NB4 (cell line): ENCODE measurements at regions not wholly inside any gene's neighbourhood (a gene's known extent, or its start where the extent isn't known, plus 50 kb on each side); places are given as distances from the start of the nearest gene placed in this dataset.

Experiments
- DNase-seq: peaks from one replicate; pipeline ENCODE4 v3.0.0; 2010; ENCODE audit warnings: low read depth
- H3K4me3 ChIP-seq: one replicate; pipeline ENCODE4 v1.5.1; 2011; ENCODE audit warnings: mild to moderate bottlenecking, low read depth, low read length, moderate library complexity
- MYC ChIP-seq: IDR thresholded peaks from 2 replicates; pipeline ENCODE4 v1.6.1; 2011; ENCODE audit warnings: low read depth, low read length
- POLR2A ChIP-seq: IDR thresholded peaks from 2 replicates; pipeline ENCODE4 v1.6.1; 2011; ENCODE audit warnings: mild to moderate bottlenecking; ENCODE audit not compliant: insufficient read length; ENCODE audit errors: extremely low read depth
- TF ChIP-seq, protein P1 (sequence below): IDR thresholded peaks from 2 replicates; pipeline ENCODE4 v1.6.1; 2011; ENCODE audit warnings: low read depth, low read length
- TF ChIP-seq, protein P2 (sequence below): IDR thresholded peaks from one replicate; pipeline ENCODE4 v1.5.1; 2012; ENCODE audit warnings: low read depth, low read length

DNA sequence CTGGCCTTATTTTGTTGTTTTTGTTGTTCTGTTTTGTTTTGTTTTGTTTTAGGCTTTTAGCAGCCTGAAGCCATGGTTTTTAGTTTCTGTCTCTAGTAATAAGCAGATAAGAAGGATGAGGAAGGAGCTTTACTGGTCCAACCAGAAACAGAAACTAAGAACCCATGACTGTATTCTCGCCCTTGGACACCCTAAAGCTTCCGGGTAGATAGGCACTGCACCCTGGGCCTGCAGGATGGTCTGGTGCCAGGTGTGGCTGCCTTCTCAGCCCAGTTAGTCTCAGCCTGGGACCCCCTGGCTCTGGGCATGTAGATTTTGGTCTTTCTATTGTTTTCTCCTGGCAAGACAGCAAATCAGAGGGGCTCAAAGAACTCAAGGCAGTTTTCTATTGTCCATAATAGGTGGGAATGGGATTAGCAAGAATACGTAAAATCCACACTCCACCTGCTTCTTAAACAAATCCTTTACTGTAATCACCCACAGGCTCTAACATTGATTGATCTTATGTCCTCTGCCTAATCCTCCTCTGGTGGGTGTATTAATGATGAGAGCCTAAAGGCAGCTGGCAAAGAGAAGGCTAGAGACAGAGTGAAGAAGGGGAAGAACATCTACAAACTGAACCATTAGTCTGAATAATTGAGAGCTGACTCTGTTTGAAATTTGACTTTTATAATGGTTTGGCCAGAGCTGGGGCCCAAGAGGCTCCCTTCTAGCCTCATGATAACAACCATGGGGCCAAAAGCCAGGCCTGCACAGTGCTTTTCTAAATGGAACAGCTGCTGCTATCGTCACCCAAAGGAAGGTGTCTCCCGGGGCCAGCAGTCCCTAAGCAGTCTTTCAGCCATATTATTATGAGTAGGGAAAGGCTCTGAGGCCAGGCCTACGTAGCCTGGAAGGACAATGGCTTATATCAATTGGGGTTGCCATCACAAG is 106.8 kb upstream of the ATP1A1 start:
- DNase-seq = no peak
- no peak overlapping the region for H3K4me3 ChIP-seq
- TF ChIP-seq POLR2A (no peak), MYC (no peak)
- TF ChIP-seq, protein P1, sequence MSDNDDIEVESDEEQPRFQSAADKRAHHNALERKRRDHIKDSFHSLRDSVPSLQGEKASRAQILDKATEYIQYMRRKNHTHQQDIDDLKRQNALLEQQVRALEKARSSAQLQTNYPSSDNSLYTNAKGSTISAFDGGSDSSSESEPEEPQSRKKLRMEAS = no peak
- TF ChIP-seq, protein P2, sequence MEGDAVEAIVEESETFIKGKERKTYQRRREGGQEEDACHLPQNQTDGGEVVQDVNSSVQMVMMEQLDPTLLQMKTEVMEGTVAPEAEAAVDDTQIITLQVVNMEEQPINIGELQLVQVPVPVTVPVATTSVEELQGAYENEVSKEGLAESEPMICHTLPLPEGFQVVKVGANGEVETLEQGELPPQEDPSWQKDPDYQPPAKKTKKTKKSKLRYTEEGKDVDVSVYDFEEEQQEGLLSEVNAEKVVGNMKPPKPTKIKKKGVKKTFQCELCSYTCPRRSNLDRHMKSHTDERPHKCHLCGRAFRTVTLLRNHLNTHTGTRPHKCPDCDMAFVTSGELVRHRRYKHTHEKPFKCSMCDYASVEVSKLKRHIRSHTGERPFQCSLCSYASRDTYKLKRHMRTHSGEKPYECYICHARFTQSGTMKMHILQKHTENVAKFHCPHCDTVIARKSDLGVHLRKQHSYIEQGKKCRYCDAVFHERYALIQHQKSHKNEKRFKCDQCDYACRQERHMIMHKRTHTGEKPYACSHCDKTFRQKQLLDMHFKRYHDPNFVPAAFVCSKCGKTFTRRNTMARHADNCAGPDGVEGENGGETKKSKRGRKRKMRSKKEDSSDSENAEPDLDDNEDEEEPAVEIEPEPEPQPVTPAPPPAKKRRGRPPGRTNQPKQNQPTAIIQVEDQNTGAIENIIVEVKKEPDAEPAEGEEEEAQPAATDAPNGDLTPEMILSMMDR = no peak

DNA sequence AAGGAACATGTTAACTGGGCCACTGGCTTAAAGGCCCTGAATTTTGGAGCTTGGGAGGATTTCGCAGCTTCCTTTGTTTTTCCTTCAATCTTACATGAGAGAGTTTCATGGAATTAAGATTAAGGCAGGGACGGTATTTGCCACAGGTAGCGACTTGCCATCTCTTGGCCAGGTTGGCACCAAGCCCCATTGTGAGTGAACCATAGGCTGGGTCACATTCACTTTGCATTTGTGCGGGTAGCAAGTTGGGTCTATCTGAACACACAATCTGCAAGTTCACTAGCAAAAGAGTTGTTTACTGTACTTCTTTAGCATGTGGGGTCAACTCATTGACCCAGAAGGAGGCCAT is 106.2 kb upstream of the ATP1A1 start:
- DNase-seq = no peak
- no peak overlapping the region for H3K4me3 ChIP-seq
- TF ChIP-seq, protein P2 = no peak
- TF ChIP-seq, protein P1 = no peak
- no peak for TF ChIP-seq MYC
- no peak for TF ChIP-seq POLR2A

DNA sequence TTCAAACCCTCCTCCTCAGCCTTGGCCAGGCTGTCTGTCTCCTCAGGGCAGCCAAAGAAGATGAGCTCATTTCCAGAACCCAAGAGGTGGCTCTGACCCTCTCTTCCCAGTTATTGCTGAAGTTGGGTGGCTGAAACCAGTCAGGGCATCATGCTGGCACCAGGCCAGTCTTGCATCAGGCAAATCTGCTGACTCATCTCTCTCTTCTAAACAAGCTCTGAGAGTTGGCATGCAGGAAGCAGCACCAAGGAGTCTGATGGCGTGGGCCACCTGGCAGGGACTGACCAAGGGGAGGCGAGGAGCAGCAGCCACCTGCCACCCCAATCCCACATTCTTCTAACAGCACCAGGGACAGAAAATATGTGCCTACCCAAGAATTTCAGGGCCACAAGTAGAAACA is 104.8 kb upstream of the ATP1A1 start:
- no peak overlapping the region for H3K4me3 ChIP-seq
- peak; percentile 16 for DNase-seq
- TF ChIP-seq MYC = no peak

DNA sequence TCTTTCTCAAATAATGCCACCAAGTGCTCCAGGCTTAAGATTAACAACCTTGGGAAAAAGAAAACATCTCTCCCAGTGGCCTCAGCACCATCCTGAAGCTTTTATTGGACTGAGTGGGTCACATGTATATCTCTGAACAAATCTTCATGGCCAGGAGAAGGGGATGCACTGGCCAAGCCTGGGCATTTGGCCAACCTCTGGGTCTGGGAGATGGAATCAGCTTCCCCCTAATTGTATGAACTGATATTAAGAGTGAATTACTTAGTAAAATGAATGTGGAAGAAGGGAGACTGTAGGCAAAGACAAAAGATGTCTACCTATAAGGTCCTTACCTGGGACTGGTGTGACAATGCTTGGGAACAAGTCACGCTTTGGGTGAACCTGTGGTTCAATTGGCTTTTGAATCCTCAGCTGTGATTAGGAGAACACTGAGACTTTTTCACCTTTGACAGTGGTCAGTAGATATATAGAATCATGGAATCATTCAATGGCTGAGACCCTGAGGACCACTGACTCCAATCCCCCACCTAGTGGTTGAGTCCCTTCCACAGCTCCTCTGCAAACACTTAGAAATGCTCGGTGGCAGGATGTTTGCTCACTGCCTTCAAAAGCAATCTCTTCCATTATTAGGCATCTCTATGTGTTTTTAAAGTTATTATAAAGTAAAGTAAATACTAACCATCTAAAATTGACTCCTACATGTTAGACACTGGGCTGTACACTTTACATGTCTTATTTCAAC is 102.6 kb upstream of the ATP1A1 start:
- H3K4me3 ChIP-seq = no peak overlapping the region
- DNase-seq = no peak
- TF ChIP-seq, protein P1 = no peak
- no peak for TF ChIP-seq POLR2A
- no peak for TF ChIP-seq MYC
- TF ChIP-seq, protein P2 = no peak

DNA sequence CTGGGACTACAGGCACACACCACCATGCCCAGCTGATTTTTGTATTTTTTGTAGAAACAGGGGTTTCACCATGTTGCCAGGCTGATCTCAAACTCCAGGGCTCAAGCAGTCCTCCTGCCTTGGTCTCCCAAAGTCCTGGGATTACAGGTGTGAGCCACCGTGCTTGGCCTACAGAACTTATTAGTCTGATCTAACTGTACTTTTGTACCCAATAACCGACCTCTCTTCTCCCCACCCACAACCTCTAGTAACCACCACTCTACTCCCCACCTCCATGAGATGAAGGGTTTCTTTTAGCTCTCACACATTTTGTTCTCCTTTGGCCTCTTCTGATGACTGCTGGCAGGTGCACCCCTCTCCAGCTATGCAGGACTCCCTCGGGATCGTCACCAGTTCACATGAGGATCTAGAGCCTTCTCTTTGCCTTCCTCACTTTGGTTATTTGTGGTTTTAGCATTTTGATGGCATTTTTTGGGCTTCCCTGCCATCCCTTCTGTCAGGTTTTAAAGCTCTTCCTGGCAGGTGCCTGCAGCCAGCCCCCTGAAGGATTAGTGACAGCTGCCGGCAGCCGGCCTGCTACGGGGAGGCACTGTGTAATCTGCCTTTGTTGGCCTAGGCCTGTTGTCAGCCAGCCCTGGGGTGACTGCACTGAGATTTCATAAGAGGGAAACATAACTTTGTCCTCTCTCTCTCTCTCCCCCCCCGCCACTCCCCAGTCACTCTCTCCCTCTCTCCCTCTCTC is 99.8 kb upstream of the ATP1A1 start:
- TF ChIP-seq, protein P2 = no peak
- TF ChIP-seq POLR2A = no peak
- TF ChIP-seq, protein P1 = no peak
- TF ChIP-seq MYC = no peak
- no peak overlapping the region for H3K4me3 ChIP-seq
- DNase-seq = no peak
